KBM-7 (cell line): ENCODE measurements at regions not wholly inside any gene's neighbourhood (a gene's known extent, or its start where the extent isn't known, plus 50 kb on each side); places are given as distances from the start of the nearest gene placed in this dataset.
"Not testable (repeated sequence)": the region's sequence is repeated elsewhere in the genome, so short reads cannot be mapped to it uniquely, and the experiment has no call there.

ENCODE experiments used
- DNase-seq: peaks from one replicate; pipeline ENCODE4 v3.0.0-alpha.2; 2015
- in situ Hi-C: fragments of 300-500 bp; cut with MboI; formaldehyde crosslinking; loops from 2 replicates; pipeline ENCODE4 v1.14.3; 2020; ENCODE audit warnings: low sequenced_read_pairs, low pct_unique_long_range_greater_than_20kb, mixed read lengths

DNA sequence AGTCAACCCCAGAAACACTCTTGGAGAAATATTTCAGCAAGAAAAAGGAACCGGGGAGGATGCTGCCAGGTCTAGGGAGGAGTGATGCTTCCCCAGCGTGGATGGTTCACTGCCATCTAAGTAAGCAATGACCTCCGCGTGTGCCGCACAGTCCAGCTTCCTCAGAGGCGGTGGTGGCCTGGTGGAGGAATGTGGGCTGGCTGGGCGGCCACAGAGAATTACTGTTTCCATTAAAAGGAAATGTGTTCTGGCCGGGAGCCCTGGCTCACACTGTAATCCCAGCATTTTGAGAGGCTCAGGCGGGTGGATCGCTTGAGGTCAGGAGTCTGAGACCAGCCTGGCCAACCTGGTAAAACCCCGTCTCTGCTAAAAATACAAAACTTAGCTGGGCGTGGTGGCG is 356.7 kb downstream of the GOLGA6L6 start:
- DNase-seq, in situ Hi-C loops: not testable (repeated sequence)

DNA sequence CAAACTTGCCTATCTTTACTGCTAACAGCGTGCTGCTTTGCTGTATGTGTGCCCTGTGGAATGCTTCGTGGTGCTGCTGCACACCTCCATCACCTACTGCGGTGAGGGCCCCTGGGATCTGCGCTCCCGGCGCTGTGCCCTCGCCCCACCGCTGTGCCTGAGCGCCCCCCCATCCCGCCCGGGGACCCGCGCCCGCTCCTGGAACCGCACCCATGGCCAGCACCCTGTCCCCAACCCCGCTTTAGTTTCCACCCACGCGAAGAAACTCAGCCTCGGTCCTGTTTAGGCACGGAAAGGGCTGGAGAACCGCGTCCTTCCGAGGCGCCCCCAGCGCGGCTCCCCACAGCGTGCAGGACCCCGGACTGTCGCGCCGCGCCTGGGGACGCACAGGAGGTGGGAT is 373.4 kb downstream of the GOLGA6L6 start:
- DNase-seq, in situ Hi-C loops: not testable (repeated sequence)

DNA sequence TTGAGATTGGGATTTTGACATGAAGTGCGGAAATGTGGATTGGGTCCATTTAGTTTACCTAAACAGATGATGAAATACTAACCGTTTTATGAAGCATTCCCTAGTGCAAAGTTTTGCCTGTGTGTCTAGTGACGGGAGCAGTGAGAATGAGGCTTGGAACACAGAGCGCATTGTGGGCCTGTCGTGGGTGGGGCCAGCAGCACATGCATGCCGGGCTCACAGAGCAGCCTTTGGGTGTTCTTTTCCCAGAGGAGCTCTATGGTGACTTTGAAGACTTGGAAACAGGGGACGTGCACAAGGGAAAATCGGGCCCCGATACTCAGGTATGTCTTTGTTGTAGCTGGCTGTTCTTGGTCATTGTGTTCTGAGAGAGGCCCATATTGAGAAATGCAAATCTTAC is 388.1 kb downstream of the GOLGA6L6 start:
- in situ Hi-C loops, DNase-seq: not testable (repeated sequence)

DNA sequence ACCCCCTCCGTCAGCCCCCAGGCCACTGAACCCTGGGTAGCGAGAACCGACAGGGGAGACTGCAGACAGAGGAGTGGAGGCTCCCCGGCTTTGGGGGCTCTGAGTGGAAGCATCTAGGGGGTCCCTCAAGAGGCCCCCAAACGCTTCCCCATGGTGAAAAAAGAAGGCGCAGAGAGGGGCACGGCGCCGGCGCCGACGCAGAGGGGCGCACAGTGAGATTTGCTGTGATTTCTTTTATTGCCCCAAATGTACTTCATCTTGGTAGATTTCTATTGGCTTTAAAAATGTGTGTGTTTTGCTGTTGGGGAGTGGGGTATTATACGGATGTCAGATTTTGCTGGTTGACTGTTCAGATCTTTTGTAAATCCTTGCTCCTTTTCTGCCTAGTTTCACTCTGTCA is 392.9 kb downstream of the GOLGA6L6 start:
- in situ Hi-C loops, DNase-seq: not testable (repeated sequence)

DNA sequence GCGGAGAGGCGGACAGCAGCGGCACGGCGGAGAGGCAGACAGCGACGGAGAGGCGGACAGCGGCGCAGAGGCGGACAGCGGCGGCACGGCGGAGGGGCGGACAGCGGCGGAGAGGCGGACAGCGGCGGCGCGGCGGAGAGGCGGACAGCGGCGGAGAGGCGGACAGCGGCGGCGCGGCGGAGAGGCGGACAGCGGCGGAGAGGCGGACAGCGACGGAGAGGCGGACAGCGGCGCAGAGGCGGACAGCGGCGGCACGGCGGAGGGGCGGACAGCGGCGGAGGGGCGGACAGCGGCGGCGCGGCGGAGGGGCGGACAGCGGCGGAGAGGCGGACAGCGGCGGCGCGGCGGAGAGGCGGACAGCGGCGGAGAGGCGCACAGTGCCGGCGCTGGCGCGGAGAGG is 393.6 kb downstream of the GOLGA6L6 start:
- in situ Hi-C loops, DNase-seq: not testable (repeated sequence)

DNA sequence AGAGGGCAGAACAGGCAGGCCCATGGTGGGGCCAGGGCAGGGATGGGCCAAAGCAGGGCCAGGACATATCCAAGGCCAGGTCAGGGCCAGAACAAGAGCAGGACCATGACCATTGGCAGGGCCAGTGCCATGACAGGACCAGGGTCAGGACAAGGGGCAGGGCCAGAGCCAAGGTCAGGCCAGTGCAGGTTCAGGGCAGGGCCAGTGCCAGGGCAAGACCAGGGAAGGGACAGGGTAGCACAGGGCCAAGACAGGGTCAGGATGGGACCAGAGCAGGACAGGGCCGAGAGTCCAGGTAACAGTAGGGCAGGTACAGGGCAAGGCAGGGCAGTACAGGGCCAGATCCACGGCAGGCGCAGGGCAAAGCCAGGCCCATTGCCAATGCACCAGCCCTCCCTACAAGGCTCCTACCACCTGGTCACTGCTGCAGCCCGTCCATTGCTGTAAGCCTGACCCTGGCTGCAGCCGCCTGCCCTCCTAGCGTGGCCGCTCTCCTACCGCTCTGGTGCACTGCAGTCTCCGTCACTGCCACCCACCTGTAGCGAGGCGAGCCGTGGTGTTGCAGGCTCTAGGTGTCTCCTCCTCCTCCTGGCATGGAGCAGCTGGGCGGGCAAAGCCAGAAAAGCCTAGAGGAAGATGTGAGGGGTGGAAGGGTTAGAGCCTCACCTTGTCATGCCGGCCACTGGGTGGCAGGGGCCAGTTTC is 397.1 kb downstream of the GOLGA6L6 start:
- DNase-seq, in situ Hi-C loops: not testable (repeated sequence)

DNA sequence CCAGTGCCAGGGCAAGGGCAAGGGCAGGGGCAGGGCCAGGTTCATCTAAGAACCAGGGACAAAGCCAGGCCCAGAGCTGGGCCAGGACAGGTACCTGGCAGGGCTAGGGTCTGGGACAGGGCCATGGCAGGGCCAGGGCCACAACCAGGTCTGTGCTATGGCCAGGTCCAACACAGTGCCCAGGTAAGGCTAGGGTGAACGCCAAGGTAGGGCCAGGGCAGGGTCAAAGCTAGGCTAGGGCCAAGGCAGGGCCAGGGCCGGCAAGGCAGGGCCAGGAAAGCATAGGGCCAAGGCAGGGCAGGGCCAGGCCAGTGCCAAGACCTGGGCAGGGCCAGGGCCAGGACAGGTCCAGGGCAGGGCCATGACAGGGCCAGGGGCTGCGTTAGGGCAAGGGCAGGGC is 398.7 kb downstream of the GOLGA6L6 start:
- DNase-seq, result not testable (repeated sequence)

DNA sequence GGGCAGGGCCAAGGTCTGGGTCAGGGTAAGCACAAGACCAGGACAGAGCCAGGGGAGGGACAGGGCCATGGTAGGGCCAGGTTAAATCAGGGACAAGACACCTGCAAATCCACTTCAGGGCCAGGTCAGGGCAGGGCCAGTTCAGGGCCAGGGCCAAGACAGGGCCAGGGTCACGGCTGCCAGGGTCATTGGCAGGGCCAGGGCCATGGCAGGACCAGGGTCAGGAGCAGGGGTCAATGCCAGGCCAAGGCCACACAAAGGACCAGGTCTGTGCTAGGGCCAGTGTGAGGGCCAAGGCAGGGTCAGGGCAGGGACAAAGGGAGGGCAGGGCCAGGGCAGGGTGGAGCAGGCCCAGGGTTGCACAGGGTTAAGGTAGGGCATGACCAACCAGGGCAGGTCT is 399.2 kb downstream of the GOLGA6L6 start:
- DNase-seq, in situ Hi-C loops: not testable (repeated sequence)

More for the DNA sequence above, 398.7 kb downstream of the GOLGA6L6 start:
- in situ Hi-C loops, result not testable (repeated sequence)

DNA sequence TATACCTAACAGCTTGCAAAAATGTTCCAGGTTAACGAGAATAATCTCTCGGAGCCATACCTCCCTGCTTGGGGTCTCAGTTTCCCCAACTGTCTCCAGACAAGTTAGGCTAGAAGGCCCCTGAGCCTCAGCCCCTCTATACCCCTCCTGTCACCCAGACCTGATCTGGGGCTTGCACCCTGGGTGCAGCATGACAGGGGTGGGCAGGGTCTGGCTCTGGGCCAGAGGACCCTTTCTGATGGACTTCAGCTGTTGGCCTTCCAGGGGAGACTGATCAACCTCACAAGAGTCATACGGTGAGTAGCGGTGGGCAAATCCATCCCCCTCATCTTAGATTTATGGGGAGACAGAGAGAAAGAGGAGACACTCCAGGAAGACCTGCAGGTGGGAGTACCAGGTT is 416.9 kb downstream of the GOLGA6L6 start:
- in situ Hi-C loops, result not testable (repeated sequence)

DNA sequence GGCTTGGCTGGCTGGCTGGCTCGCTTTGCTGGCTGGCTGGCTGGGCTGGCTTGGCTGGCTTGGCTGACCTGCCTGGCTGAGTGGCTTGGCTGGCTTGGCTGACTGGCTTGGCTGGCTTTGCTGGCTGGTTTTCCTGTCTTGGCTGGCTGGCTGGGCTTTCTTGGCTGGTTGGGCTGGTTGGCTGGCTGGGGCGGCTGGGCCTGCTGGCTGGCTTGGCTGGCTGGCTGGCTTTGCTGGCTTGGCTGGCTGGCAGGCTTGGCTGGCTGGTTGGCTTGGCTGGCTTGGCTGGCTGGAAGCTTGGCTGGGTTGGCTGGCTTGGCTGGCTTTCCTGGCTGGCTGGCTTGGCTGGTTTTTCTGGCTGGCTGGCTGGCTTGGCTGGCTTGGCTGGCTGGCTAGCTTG is 435.6 kb downstream of the GOLGA6L6 start:
- in situ Hi-C loops, result no loop called here
- DNase-seq, result no peak

More for the DNA sequence above, 416.9 kb downstream of the GOLGA6L6 start:
- not testable (repeated sequence) for DNase-seq

DNA sequence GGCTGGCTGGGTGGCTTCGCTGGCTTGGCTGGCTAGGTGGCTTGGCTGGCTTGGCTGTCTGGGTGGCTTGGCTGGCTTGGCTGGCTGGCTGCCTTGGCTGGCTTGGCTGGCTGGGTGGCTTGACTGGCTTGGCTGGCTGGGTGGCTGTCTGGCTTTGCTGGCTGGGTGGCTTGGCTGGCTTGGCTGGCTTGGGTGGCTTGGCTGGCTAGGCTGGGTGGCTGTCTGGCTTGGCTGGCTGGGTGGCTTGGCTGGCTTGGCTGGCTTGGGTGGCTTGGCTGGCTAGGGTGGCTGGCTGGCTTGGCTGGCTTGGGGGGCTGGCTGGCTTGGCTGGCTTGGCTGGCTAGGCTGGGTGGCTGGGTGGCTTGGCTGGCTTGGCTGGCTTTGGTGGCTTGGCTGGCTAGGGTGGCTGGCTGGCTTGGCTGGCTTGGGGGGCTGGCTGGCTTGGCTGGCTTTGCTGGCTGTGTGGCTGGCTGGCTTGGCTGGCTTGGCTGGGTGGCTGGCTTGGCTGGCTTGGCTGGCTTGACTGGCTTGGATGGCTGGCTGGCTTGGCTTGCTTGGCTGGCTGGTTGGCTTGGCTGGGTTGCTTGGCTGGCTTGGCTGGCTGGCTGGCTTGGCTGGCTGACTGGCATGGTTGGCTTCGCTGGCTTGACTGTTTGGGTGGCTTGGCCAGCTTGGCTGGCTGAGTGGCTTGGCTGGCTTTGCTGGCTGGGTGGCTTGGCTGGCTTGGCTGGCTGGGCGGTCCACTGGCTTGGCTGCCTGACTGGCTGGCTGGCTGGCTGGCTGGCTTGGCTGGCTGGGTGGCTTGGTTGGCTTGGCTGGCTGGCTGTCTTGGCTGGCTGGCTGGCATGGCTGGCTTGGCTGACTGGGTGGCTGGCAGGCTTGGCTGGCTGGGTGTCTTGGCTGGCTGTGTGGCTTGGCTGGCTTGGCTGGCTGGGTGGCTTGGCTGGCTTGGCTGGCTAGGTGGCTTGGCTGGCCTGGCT is 436.3 kb downstream of the GOLGA6L6 start:
- DNase-seq, in situ Hi-C loops: not testable (repeated sequence)

DNA sequence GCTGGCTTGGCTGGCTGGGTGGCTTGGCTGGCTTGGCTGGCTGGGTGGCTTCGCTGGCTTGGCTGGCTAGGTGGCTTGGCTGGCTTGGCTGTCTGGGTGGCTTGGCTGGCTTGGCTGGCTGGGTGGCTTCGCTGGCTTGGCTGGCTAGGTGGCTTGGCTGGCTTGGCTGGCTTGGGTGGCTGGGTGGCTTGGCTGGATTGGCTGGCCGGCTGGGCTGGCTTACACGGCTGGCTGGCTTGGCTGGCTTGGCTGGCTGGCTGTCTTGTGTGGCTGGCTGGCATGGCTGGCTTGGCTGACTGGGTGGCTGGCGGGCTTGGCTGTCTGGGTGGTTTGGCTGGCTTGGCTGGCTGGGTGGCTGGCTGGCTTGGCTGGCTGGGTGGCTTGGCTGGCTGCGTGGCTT is 437.0 kb downstream of the GOLGA6L6 start:
- DNase-seq, in situ Hi-C loops: not testable (repeated sequence)

DNA sequence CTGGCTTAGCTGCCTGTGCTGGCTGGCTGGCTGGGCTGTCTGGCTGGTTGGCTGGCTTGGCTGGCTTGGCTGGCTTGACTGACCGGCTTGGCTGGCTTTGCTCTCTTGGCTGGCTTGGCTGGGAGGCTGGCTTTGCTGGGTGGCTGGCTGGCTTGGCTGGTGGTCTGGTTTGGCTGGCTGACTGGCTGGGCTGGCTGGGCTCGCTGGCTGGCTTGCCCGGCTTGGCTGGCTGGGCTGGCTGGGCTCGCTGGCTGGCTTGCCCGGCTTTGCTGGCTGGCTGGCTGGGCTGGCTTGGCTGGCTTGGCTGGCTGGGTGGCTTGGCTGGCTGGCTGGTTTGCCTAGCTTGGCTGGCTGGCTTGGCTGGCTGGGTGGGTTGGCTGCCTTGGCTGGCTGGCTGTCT is 438.7 kb downstream of the GOLGA6L6 start:
- DNase-seq, in situ Hi-C loops: not testable (repeated sequence)

DNA sequence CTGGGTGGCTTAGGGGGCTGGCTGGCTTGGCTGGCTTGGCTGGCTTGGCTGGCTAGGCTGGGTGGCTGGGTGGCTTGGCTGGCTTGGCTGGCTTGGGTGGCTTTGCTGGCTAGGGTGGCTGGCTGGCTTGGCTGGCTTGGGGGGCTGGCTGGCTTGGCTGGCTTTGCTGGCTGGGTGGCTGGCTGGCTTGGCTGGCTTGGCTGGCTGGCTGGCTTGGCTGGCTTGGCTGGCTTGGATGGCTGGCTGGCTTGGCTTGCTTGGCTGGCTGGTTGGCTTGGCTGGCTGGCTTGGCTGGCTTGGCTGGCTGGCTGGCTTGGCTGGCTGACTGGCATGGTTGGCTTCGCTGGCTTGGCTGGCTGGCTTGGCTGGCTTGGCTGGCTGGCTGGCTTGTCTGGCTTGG is 439.4 kb downstream of the GOLGA6L6 start:
- in situ Hi-C loops, DNase-seq: not testable (repeated sequence)

DNA sequence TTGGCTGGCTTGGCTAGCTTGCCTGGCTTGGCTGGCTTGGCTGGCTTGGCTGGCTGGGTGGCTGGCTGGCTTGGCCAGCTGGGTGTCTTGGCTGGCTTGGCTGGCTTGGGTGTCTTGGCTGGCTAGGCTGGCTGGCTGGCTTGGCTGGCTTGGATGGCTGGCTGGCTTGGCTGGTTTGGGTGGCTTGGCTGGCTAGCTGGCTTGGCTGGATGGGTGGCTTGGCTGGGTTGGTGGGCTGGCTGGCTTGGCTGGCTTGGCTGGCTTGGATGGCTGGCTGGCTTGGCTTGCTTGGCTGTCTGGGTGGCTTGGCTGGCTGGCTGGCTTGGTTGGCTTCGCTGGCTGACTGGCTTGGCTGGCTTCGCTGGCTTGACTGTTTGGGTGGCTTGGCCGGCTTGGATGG is 440.3 kb downstream of the GOLGA6L6 start:
- DNase-seq, in situ Hi-C loops: not testable (repeated sequence)

DNA sequence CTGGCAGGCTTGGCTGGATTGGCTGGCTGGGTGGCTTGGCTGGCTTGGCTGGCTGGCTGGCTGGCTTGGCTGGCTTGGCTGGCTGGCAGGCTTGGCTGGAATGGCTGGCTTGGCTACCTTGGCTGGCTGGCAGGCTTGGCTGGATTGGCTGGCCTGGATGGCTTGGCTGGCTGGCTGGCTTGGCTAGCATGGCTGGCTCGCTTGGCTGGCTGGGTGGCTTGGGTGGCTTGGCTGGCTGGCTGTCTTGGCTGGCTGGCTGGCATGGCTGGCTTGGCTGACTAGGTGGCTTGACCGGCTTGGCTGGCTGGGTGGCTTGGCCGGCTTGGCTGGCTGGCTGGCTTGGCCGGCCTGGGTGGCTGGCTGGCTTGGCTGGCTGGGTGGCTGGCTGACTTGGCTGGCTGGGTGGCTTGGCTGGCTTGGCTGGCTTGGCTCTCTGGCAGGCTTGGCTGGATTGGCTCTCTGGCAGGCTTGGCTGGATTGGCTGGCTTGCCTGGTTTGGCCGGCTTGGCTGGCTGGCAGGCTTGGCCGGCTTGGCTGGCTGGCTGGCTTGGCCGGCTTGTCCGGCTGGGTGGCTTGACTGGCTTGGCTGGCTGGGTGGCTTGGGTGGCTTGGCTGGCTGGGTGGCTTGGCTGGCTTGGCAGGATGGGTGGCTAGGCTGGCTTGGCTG is 440.9 kb downstream of the GOLGA6L6 start:
- in situ Hi-C loops, DNase-seq: not testable (repeated sequence)

DNA sequence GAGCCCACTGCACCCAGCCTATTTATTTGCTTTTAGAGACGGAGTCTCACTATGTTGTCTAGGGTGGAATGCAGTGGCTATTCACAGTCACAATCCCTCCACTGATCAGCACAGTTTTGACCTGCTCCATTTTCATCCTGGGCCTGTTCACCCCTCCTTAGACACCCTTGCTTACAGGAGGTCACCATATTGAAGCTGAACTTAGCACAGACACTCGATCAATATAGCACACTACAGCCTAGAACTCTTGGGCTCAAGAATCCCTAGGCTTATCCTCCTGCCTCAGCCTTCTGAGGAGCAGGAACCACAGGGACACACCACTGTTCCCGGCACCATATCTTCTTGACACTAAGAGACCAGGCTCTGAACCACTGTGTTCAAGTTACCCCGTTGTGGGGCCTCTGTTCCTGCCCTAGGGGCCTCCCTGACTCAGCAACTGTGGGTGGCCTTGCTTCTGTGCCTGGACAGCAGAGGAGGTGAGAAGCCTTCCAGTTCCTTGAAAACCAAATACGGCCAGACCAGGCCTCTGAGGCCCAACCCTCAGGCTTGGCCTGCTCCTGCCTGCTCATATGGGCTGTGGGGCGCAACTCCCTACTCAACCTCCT is 445.8 kb downstream of the GOLGA6L6 start:
- in situ Hi-C loops, DNase-seq: not testable (repeated sequence)

DNA sequence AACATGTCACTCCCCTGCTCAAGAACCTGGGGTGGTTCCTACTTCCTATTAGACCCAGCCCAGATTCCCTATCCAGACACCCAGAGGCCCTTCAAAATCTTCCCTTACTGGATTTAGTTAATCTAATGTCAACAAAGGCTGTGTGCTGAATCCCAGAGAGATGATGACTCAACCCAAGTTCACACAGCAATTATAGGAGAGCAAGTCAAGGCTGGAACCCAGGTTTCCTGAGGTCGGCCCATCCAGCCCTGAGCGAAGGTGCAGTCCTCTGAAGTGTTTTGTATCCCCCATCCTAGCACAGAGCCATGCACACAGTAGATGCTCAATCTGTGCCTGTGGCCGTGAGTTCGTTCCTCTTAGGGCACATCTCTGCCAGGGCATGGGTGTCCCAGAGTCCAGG is 452.1 kb downstream of the GOLGA6L6 start:
- DNase-seq, in situ Hi-C loops: not testable (repeated sequence)

DNA sequence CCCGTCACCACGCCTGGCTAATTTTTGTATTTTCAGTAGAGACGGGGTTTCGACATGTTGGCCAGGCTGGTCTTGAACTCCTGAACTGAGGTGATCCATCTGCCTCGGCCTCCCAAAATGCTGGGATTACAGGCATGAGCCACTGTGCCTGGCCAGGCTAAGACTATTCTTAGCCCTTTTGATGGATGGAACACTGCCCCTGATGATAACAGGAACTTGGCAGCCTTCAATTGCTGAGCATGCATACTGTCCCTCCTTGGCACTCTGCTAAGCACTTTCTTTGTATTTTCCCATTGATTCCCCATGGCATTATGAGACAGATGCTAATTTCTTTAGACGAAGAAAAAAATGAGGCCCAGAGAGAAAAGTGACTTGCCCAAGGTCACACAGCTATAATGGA is 457.6 kb downstream of the GOLGA6L6 start:
- DNase-seq, in situ Hi-C loops: not testable (repeated sequence)
